GM13976 (cell line): ENCODE measurements at regions not wholly inside any gene's neighbourhood (a gene's known extent, or its start where the extent isn't known, plus 50 kb on each side); places are given as distances from the start of the nearest gene placed in this dataset.

ENCODE experiments used
- DNase-seq: peaks from one replicate; pipeline ENCODE4 v3.0.0; 2012; ENCODE audit warnings: low spot score
- in situ Hi-C: fragments of 300-500 bp; cut with MboI; formaldehyde crosslinking; loops from one replicate; pipeline ENCODE4 v1.12.0; 2022; ENCODE audit warnings: low sequenced_read_pairs, mixed read lengths, inconsistent platforms; ENCODE audit not compliant: unreplicated experiment
- TF ChIP-seq, protein P1 (sequence below): IDR thresholded peaks from 2 replicates; pipeline ENCODE4 v1.5.1; 2012; ENCODE audit warnings: borderline replicate concordance, mild to moderate bottlenecking; ENCODE audit not compliant: insufficient read depth; ENCODE audit errors: extremely low read depth, missing control alignments, control extremely low read depth

DNA sequence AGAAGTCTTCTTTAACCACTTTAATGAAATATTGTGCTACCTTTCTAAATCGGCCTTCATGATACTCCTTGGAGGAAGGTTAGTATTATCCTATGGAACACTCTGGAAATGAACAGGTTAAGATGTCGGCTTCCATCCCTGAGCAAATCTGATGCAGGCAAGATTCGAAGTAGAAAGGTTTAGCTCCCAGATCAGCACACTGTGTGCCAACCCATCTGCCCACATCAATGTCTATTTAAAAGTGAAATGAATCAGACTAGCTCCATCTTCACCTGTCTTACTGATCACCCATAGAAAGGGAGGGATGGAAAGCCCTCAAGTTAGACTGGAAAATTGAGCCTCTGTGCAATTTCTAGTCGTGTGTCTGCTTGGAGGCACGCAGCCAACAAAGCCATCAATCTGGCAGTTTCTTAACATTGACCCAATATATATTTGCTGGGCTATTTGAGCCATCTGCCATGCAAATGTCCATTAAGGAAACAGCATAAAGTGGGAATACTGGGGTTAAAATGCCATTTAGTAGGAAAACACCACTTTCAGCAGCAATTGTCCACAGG lies 506.1 kb downstream of the RMST start:
- in situ Hi-C loops = no loop called here
- TF ChIP-seq, protein P1, sequence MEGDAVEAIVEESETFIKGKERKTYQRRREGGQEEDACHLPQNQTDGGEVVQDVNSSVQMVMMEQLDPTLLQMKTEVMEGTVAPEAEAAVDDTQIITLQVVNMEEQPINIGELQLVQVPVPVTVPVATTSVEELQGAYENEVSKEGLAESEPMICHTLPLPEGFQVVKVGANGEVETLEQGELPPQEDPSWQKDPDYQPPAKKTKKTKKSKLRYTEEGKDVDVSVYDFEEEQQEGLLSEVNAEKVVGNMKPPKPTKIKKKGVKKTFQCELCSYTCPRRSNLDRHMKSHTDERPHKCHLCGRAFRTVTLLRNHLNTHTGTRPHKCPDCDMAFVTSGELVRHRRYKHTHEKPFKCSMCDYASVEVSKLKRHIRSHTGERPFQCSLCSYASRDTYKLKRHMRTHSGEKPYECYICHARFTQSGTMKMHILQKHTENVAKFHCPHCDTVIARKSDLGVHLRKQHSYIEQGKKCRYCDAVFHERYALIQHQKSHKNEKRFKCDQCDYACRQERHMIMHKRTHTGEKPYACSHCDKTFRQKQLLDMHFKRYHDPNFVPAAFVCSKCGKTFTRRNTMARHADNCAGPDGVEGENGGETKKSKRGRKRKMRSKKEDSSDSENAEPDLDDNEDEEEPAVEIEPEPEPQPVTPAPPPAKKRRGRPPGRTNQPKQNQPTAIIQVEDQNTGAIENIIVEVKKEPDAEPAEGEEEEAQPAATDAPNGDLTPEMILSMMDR = no peak
- no peak for DNase-seq

DNA sequence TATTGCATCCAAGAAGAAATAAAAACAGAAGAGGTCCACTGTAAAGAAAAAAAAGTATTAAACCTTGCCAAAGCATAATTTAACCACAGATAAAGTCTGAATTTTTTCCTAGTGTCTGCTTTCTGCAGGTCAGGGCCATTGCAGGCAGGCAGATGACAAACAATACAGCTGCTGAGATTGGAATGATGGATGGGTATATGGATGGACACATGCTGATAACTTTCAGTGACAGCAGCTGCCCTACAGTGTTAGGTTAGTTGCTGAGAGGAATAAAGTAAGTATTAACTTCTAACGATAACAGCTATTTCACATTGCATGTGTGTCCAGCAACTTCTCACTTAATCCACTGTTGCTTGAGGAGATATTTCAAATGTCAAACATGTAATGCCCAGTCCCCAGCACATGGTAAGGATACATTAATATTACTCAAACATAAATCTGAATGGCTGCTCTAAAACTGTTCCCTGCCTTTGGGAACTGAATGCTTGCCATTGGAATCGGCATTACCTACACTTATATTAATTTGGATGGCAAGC lies 515.3 kb downstream of the RMST start:
- no peak for DNase-seq
- TF ChIP-seq, protein P1 = no peak
- in situ Hi-C loops = no loop called here

DNA sequence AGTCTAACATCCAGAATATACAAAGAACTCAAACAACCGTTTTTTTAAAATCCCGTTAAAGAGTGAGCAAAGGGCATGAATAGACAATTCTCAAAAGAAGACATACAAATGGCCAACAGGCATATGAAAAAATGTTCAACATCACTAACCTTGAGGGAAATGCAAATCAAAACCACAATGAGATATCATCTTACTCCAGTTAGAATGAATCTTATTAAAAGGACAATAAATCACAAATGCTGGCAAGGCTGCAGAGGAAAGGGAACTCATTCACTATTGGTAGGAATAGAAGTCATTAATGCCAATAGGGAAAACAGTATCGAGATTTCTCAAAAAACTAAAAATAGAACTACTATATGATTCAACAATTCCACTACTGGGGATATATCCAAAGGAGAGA lies 520.1 kb downstream of the RMST start:
- no peak for DNase-seq
- in situ Hi-C loops = no loop called here
- TF ChIP-seq, protein P1 = no peak

DNA sequence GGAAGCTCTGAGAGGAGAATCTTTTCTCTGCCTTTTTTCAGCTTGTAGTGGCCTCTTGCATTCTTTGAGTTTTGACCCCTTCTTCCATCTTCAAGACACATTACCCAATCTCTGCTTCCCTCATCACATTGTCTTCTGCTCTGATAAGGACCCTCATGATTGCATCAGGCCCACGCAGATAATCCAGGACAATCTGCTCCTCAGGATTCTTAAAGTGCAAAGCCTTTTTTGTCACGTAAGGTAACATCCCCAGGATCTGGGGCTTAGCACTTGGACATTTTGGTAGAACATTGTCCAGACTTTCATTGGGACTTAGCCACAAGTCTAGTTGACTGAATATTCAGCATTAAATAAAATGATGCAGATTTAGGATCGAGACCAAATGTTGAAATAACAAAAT lies 521.2 kb downstream of the RMST start:
- DNase-seq = no peak
- TF ChIP-seq, protein P1 = no peak
- in situ Hi-C loops = no loop called here

DNA sequence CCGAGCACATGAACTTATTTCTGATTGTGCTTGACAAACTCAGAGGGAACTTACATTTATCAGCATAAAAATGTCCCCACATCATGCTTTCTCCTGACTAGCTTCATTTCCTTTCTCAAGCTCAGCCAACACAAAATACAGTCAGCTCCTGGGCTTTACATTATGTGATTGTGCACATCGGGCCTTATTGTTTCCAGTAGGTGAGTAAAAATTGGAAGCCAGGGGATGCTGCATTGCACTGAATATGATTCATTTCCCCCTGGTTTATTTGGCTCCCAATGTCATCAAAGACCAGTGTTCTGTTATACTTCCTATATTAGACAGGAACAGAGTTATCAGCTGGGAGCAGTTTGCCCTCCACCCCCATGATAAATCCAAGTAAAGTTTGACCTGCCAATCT lies 521.8 kb downstream of the RMST start:
- DNase-seq = no peak
- TF ChIP-seq, protein P1 = no peak
- in situ Hi-C loops = no loop called here

DNA sequence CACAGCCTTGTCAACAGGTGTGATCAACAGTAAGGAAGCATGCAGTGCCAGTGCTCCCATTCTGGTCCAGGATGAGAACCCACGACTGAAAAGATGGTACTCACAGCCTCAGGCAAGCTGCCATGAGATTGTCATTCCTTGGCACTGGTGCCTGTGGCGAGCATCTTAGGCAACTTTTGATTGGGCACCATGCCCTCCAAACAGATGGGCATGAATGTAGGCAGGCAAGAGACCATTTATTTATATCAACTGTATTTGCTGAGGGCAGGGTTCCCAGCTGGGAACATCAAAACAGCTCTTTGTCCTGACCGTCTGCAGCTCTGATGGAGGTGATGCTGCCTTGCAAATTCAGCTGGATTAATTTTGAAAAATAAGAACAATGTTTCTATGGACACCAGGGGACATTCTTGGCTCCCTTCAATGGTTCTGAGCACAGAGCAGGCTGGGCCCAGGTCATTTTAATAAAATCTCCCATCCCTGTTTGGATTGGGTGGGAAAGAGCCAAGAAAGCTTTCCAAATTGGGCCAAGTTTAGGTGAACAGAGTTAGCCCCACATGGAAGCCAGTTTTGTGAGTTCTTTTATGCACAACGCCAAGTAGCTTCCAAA lies 522.5 kb downstream of the RMST start:
- in situ Hi-C loops = no loop called here

More for the DNA sequence above, 522.5 kb downstream of the RMST start:
- TF ChIP-seq, protein P1 = no peak
- DNase-seq = no peak
